Tongue (tissue), 1 donor: ENCODE measurements at regions not wholly inside any gene's neighbourhood (a gene's known extent, or its start where the extent isn't known, plus 50 kb on each side); places are given as distances from the start of the nearest gene placed in this dataset.

Experiments
- DNase-seq: peaks from one replicate; pipeline ENCODE4 v3.0.0-alpha.2; 2015

- no peak for DNase-seq
These were observed 163.1 kb downstream of the DICER1 start for GRCh38 chr14:94994245-94994644.

GRCh38 chr14:94992046-94992445, 165.3 kb downstream of the DICER1 start:
- DNase-seq: no peak

DNA sequence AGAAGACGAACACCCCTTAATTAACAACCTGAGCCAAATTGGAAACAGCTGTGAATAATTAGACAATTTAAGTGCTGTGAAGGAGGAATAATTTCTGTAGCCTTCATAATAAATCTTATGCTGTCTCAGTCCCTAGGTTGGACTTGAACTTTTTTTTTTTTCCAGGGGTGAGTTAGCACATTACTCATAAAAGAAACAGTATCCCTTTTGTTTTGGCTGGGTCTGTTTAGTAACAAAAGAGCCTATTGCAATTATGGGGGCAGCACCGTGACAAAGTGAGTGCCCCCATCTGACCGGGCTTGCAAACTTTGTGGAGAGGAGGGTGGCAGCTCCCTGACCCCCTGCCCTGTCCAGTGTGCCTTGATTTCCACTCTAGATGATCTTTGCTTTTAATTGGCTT, 167.4 kb downstream of the DICER1 start:
- no peak for DNase-seq

- DNase-seq: no peak
These were observed 167.9 kb downstream of the DICER1 start for GRCh38 chr14:94989417-94989816.

DNA sequence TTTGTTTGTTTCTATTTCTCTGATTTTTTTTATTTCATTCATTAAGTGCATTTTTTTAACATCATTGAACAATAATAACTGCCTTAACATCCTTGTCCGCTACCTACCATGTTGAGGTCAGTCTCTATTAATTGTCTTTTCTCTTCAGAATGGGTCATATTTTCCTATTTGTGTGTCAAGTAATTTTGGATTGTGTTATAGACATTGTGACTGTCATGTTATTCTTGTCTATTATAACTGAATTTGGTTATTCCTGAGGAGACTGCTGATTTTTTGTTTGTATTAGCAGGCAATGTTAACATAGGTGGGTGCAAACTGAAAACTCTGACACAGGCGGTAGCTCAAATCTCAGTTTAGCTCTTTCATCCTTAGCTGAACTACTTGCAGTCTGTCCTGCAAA, 169.9 kb downstream of the DICER1 start:
- DNase-seq: no peak

DNA sequence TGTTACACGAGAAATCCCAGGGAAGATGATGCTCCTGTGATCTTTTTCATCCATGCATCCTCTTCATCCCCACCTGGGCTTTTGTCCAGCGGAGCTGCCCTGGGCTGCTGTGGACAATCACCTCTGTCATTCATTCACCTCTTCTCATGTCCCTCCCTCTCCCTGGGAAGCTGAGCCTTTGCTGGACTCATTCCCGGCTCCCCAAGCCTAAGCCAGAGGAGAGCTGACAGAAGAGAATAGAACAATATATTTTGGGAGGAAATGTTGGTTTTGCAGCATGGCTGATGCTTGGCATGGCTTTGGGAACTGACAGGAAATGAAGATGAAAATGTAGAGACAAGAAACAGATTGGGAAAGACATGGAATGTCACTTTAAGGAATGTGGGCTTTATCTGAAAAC, 177.4 kb downstream of the DICER1 start:
- DNase-seq: peak; percentile 59

GRCh38 chr14:94977016-94977415, 180.3 kb downstream of the DICER1 start:
- no peak for DNase-seq

GRCh38 chr14:94975366-94975765, 182.0 kb downstream of the DICER1 start:
- DNase-seq: no peak

GRCh38 chr14:94974893-94975292, 182.4 kb downstream of the DICER1 start:
- DNase-seq: peak; percentile 72

DNA sequence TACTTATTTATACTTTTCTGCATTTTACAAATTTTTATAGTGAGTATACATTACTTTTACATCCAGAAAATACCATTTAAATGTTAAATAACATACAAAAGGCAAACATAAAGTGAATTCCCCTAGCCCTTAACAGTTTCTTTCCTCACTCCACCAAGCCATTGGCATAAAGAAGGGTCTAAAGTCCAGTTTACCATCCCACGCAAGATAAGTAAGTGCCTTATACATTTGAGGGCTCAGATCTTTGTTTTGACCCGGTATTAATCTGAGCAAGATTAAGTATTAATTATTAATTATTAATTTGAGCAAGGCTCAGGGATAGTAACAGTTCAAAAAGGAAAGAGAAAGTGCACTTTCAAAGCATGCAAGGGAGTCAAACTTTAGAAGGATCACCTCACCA, 182.9 kb downstream of the DICER1 start:
- DNase-seq: no peak

- peak; percentile 89 for DNase-seq
These were observed 185.6 kb downstream of the DICER1 start for GRCh38 chr14:94971750-94972149.

DNA sequence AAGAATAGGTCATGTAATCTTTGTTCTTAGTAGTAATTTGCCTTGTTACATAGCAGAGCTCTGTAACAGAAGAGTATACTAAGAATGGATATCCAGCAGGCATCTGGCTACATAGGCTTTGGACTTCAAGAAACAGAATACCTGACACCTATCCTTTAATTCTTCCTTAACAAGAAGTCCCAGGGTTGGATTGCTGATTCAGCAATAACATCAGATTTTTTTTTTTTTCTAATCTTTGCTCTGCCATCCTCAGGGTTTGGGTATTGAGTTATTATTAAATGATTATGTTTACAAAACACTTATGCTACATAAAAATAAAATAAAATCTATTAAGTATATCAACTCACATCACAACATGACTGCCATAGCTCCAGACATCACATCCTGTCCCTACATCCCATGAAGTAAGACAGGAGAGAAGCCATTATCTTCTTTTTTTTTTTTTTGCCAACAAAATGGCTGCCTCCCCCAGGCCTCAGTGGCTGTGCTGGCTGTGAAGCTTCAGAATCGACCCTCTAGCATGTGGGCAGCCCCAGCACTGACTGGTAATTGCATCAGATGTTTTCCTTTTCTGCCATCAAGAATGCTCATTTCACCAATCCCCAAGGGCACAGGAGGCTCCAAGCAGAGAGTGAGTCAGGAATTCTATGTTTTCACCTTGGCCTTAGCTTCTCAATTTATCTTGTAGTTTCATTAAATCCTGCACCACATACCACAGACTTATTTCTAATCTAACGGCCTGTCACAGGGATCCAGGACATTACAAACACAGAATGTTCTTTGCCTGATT, 186.2 kb downstream of the DICER1 start:
- no peak for DNase-seq

DNA sequence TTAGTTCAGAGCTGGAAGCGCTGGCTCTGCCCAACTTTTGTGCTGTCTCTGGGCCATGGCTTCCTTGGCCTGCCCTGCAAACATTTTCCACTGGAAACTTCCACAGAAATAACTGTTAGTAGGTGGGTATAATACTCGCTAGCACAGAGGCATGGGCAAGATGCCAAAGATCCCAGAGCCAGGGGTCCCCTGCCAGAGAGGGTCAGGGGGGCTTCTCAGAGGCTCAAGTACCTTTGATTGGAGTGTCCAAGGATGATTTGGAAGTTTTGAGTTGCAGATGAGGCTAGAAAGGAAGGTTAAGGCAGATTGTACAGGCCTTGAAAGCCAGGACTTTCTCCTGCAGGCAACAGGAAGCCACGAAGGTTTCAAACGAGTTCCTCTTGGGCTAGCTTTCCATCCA, 187.6 kb downstream of the DICER1 start:
- DNase-seq: no peak

- DNase-seq: no peak
These were observed 190.5 kb downstream of the DICER1 start for GRCh38 chr14:94966868-94967267.

- DNase-seq: no peak
These were observed 191.0 kb downstream of the DICER1 start for GRCh38 chr14:94966344-94966743.

DNA sequence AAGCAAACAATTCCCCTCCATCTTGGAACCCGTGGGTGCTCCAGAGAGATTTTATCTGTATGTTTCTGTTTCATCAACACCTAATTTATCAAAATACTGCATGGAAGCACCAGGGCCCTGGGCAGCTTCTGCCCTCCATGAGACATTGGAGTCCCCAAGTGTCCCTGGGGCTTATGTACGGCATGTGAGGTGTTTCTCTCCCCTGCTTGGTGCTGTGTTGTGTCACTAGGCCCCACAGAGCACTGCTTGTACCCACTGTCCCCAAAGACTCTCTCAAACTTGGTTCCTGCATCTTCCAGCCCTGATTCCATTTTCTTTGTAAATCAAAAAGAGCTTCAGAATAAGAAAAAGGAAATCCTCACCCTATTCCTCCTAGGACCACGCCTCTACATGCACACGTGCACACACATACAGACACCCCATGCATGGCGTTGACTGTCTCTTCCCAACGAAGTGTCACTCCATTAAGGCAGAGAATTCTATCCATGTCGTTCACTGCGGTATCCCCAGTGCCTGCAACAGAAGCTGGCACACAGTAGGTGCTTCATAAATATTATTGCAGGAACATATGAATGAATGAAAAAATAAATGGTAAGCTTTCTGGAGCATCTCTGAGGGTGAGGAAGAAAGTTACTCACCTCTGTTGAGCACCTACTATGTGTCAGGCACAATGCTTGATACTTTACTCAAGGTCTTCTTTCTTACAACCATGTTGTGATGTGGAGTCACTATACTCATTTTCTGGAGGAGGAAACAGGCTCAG, 191.6 kb downstream of the DICER1 start:
- no peak for DNase-seq

- no peak for DNase-seq
These were observed 192.4 kb downstream of the DICER1 start for GRCh38 chr14:94964931-94965330.

- no peak for DNase-seq
These were observed 193.1 kb downstream of the DICER1 start for GRCh38 chr14:94964181-94964580.

- DNase-seq: no peak
These were observed 193.1 kb upstream of the GSC start for GRCh38 chr14:94963051-94963450.

DNA sequence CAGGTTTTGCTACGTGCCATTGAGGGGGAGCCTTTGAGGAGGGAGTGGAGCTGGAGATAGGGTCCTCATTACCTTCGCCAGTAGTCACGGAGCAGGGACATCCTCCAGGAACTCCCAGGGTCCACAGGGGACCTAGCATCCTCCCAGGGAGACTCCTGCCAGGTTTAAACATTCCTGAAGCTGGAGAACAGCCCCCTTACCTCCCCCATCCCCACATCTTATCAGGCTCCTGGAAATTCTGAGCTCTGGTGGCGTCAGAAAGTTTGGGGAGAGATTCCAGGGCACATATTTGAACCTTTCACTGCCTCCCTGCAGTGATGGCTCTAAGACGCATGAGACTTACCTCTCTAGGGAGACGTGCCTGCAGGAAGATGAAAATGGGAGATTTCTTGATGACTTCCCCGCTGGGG, 192.3 kb upstream of the GSC start:
- DNase-seq: no peak

GRCh38 chr14:94961386-94962165, 191.7 kb upstream of the GSC start:
- DNase-seq: no peak

- peak; percentile 52 for DNase-seq
These were observed 190.5 kb upstream of the GSC start for GRCh38 chr14:94960285-94961001.
